SK-N-SH (cell line): ENCODE measurements at regions not wholly inside any gene's neighbourhood (a gene's known extent, or its start where the extent isn't known, plus 50 kb on each side); places are given as distances from the start of the nearest gene placed in this dataset.
"Not testable (repeated sequence)": the region's sequence is repeated elsewhere in the genome, so short reads cannot be mapped to it uniquely, and the experiment has no call there.

Experiments
- CTCF ChIA-PET: fragments of 300-600, 350-600 bp; formaldehyde crosslinking; extraction: SDS; loops from one replicate; lab custom pipeline; 2021; lab: Yijun Ruan, JAX
- POLR2A ChIA-PET: fragments of 350-600 bp; sonication (Branson Sonifier 250); formaldehyde crosslinking; extraction: SDS; loops from one replicate; lab custom pipeline; 2020; ENCODE audit warnings: antibody characterized with exemption, inconsistent platforms; lab: Yijun Ruan, JAX
- DNase-seq: peaks from one replicate; pipeline ENCODE4 v3.0.0; 2012
- H2AFZ ChIP-seq: fragments of 200-600 bp; sonication (generic); 2 replicates; pipeline ENCODE4 v1.8.1; 2016; ENCODE audit warnings: antibody characterized with exemption, mild to moderate bottlenecking, low read depth
- H3F3A ChIP-seq: fragments of 200-600 bp; sonication (generic); replicated peaks from 2 replicates; pipeline ENCODE3; 2016; ENCODE audit warnings: antibody characterized with exemption, mild to moderate bottlenecking; ENCODE audit not compliant: insufficient read depth
- H3K27ac ChIP-seq, 2 experiments: fragments of 200-500 bp in 1 of 2; fragments of 200-600 bp in 1 of 2; sonication (Bioruptor generic) in 1 of 2; sonication (generic), shearing (Covaris generic) in 1 of 2; 2 replicates each; pipeline versions ENCODE4 v1.5.1 to v1.6.1; 2014 to 2016; ENCODE audit warnings: low read depth in 2 of 2, inconsistent platforms in 1 of 2, low read length in 1 of 2, mild to moderate bottlenecking in 1 of 2, mixed read lengths in 1 of 2
- H3K27me3 ChIP-seq: fragments of 200-600 bp; sonication (generic), shearing (Covaris generic); 2 replicates; pipeline ENCODE4 v1.6.1; 2016; ENCODE audit warnings: mixed run types; ENCODE audit not compliant: insufficient read depth
- H3K36me3 ChIP-seq, 2 experiments: fragments of 200-500 bp in 1 of 2; fragments of 200-600 bp in 1 of 2; sonication (Bioruptor generic) in 1 of 2; sonication (generic) in 1 of 2; replicated peaks in 1 of 2; 2 replicates each; pipeline versions ENCODE3 to v1.5.1; 2014 to 2016; ENCODE audit warnings: low read length in 1 of 2, mild to moderate bottlenecking in 1 of 2; ENCODE audit not compliant: insufficient read depth in 2 of 2, control insufficient read depth in 1 of 2
- H3K4me1 ChIP-seq, 2 experiments: fragments of 200-500 bp in 1 of 2; fragments of 200-600 bp in 1 of 2; sonication (Bioruptor generic) in 1 of 2; sonication (generic), shearing (Covaris generic) in 1 of 2; 2 replicates each; pipeline versions ENCODE4 v1.5.1 to v1.6.1; 2014 to 2016; ENCODE audit warnings: low read depth in 1 of 2, low read length in 1 of 2, mixed run types in 1 of 2; ENCODE audit not compliant: insufficient read depth in 2 of 2, control insufficient read depth in 1 of 2
- H3K4me2 ChIP-seq: fragments of 200-600 bp; sonication (generic), shearing (Covaris generic); 2 replicates; pipeline ENCODE4 v1.6.1; 2017; ENCODE audit warnings: mixed run types
- H3K4me3 ChIP-seq, 2 experiments: fragments of 200-500 bp in 1 of 2; fragments of 200-600 bp in 1 of 2; sonication (Bioruptor generic) in 1 of 2; sonication (generic), shearing (Covaris generic) in 1 of 2; 2 replicates each; pipeline versions ENCODE4 v1.5.1 to v1.8.1; 2014 to 2016; ENCODE audit warnings: low read depth in 2 of 2, inconsistent platforms in 1 of 2, low read length in 1 of 2, mild to moderate bottlenecking in 1 of 2, mixed read lengths in 1 of 2, moderate library complexity in 1 of 2
- H3K79me2 ChIP-seq: fragments of 200-600 bp; sonication (generic); 2 replicates; pipeline ENCODE4 v1.8.1; 2017; ENCODE audit warnings: mild to moderate bottlenecking; ENCODE audit not compliant: insufficient read depth
- H3K9ac ChIP-seq: fragments of 200-600 bp; sonication (generic); 2 replicates; pipeline ENCODE4 v1.6.1; 2017; ENCODE audit warnings: mixed run types
- H3K9me2 ChIP-seq: fragments of 200-600 bp; sonication (generic); 2 replicates; pipeline ENCODE4 v1.6.1; 2017; ENCODE audit warnings: mixed run types
- H3K9me3 ChIP-seq: fragments of 200-600 bp; sonication (generic); 2 replicates; pipeline ENCODE4 v1.6.1; 2017; ENCODE audit warnings: mixed run types, mild to moderate bottlenecking, moderate library complexity
- H4K20me1 ChIP-seq: fragments of 200-600 bp; sonication (generic); 2 replicates; pipeline ENCODE4 v1.6.1; 2017; ENCODE audit warnings: mild to moderate bottlenecking, mixed run types; ENCODE audit not compliant: insufficient read depth
- WGBS: methylation state at CpG from one replicate; pipeline ENCODE4 v1.1.6; 2017; ENCODE audit warnings: low lambda C conversion rate; 5-methylcytosine and 5-hydroxymethylcytosine counted together

- H3K9ac ChIP-seq, H3F3A ChIP-seq, H3K4me3 ChIP-seq, POLR2A ChIA-PET, H3K9me2 ChIP-seq, H2AFZ ChIP-seq, H3K9me3 ChIP-seq, H3K4me2 ChIP-seq, H4K20me1 ChIP-seq, H3K36me3 ChIP-seq, H3K27me3 ChIP-seq, H3K4me1 ChIP-seq, CTCF ChIA-PET, H3K79me2 ChIP-seq, DNase-seq, H3K27ac ChIP-seq: not testable (repeated sequence)
- 86% methylated on average over 19 of the region's 23 CpGs for WGBS
Measured at GRCh38 chr16:29355339-29356059, 51.0 kb downstream of the NPIPB11 start.

GRCh38 chr16:29354449-29354848 lies 52.1 kb downstream of the NPIPB11 start:
- H3K27ac ChIP-seq, CTCF ChIA-PET, H3K79me2 ChIP-seq, H3K9me2 ChIP-seq, H3K4me1 ChIP-seq, H3F3A ChIP-seq, POLR2A ChIA-PET, H3K9me3 ChIP-seq, H3K4me2 ChIP-seq, H4K20me1 ChIP-seq, H3K4me3 ChIP-seq, H3K36me3 ChIP-seq, DNase-seq, H2AFZ ChIP-seq, H3K9ac ChIP-seq, H3K27me3 ChIP-seq: not testable (repeated sequence)
- WGBS = 87% methylated on average over 2 of the region's 5 CpGs

GRCh38 chr16:29352617-29352999 lies 53.9 kb downstream of the NPIPB11 start:
- H3K9ac ChIP-seq, DNase-seq, H2AFZ ChIP-seq, H3K27ac ChIP-seq, H3K79me2 ChIP-seq, CTCF ChIA-PET, H4K20me1 ChIP-seq, H3F3A ChIP-seq, H3K4me1 ChIP-seq, H3K9me3 ChIP-seq, H3K4me2 ChIP-seq, H3K36me3 ChIP-seq, H3K9me2 ChIP-seq, H3K27me3 ChIP-seq, H3K4me3 ChIP-seq, POLR2A ChIA-PET: not testable (repeated sequence)
- WGBS = 89% methylated on average over 1 of the region's 2 CpGs

GRCh38 chr16:29351970-29352616 lies 54.4 kb downstream of the NPIPB11 start:
- H4K20me1 ChIP-seq, H3F3A ChIP-seq, H3K79me2 ChIP-seq, H3K27me3 ChIP-seq, H3K27ac ChIP-seq, DNase-seq, H3K4me3 ChIP-seq, H3K36me3 ChIP-seq, CTCF ChIA-PET, POLR2A ChIA-PET, H3K9me2 ChIP-seq, H3K9ac ChIP-seq, H2AFZ ChIP-seq, H3K4me2 ChIP-seq, H3K4me1 ChIP-seq, H3K9me3 ChIP-seq: not testable (repeated sequence)
- WGBS = 85% methylated on average over 5 of the region's 9 CpGs

- H3K4me1 ChIP-seq, H3K36me3 ChIP-seq, POLR2A ChIA-PET, H3K27ac ChIP-seq, H3K79me2 ChIP-seq, H3K4me2 ChIP-seq, H2AFZ ChIP-seq, H4K20me1 ChIP-seq, H3K4me3 ChIP-seq, H3K27me3 ChIP-seq, DNase-seq, H3K9me3 ChIP-seq, H3F3A ChIP-seq, H3K9me2 ChIP-seq, CTCF ChIA-PET, H3K9ac ChIP-seq: not testable (repeated sequence)
- WGBS = 80% methylated on average over 12 of the region's 15 CpGs
Measured at GRCh38 chr16:29351271-29351969, 55.1 kb downstream of the NPIPB11 start.
